Caco-2 (cell line): ENCODE measurements at regions not wholly inside any gene's neighbourhood (a gene's known extent, or its start where the extent isn't known, plus 50 kb on each side); places are given as distances from the start of the nearest gene placed in this dataset.

Source experiments
- BruUV-seq: library from RNA; stranded (reverse); fragments of 400-500 nt; replicated peaks from 2 replicates; lab custom pipeline; 2021; lab: Mats Ljungman, UMichigan
- CTCF ChIA-PET: fragments of 300-600 bp; sonication (Branson Sonifier 250); formaldehyde crosslinking; loops from one replicate; lab custom pipeline; 2022; ENCODE audit warnings: antibody characterized with exemption; lab: Charles Lee
- POLR2A ChIA-PET: fragments of 300-600 bp; sonication (Branson Sonifier 250); formaldehyde crosslinking; loops from one replicate; lab custom pipeline; 2022; ENCODE audit warnings: antibody characterized with exemption; lab: Charles Lee
- DNase-seq, 2 experiments: peaks; one replicate each; pipeline versions ENCODE4 v3.0.0 to v3.0.0-alpha.2; 2020 to 2022
- H3K27me3 ChIP-seq: replicated peaks from 2 replicates; pipeline ENCODE4 v1.6.0; 2011; ENCODE audit warnings: low read length; ENCODE audit not compliant: control insufficient read depth, insufficient read depth
- H3K36me3 ChIP-seq: 2 replicates; pipeline ENCODE4 v1.5.1; 2011; ENCODE audit warnings: low read length; ENCODE audit not compliant: control insufficient read depth, insufficient read depth
- H3K4me1 ChIP-seq: fragments of 250-450 bp; sonication (Bioruptor Pico); 2 replicates; pipeline ENCODE4 v1.5.1; 2020; ENCODE audit warnings: mild to moderate bottlenecking
- H3K4me3 ChIP-seq: 2 replicates; pipeline ENCODE4 v1.5.1; 2011; ENCODE audit warnings: low read depth, mild to moderate bottlenecking, control low read depth, low read length
- H3K9me3 ChIP-seq: fragments of 250-450 bp; sonication (Bioruptor Pico); 2 replicates; pipeline ENCODE4 v1.5.1; 2020; ENCODE audit warnings: mild to moderate bottlenecking, moderate library complexity
- H3K27ac Mint-ChIP-seq: one replicate; pipeline ENCODE4 v1.8.0; 2022; ENCODE audit warnings: mixed read lengths; ENCODE audit not compliant: unreplicated experiment
- H3K27me3 Mint-ChIP-seq: one replicate; pipeline ENCODE4 v1.8.0; 2022; ENCODE audit warnings: mixed read lengths; ENCODE audit not compliant: insufficient read depth, unreplicated experiment
- H3K36me3 Mint-ChIP-seq: one replicate; pipeline ENCODE4 v1.8.0; 2022; ENCODE audit warnings: mild to moderate bottlenecking, mixed read lengths; ENCODE audit not compliant: insufficient read depth, unreplicated experiment
- H3K4me1 Mint-ChIP-seq: one replicate; pipeline ENCODE4 v1.8.0; 2022; ENCODE audit warnings: low read depth, mixed read lengths; ENCODE audit not compliant: unreplicated experiment
- H3K4me3 Mint-ChIP-seq: one replicate; pipeline ENCODE4 v1.8.0; 2022; ENCODE audit warnings: mild to moderate bottlenecking, moderate library complexity, mixed read lengths; ENCODE audit not compliant: unreplicated experiment
- H3K9me3 Mint-ChIP-seq: one replicate; pipeline ENCODE4 v1.8.0; 2022; ENCODE audit warnings: mixed read lengths; ENCODE audit not compliant: unreplicated experiment
- intact Hi-C: fragments of 100-400 bp; cut with micrococcal nuclease; formaldehyde crosslinking; loops from one replicate; pipeline ENCODE4 v1.10.0; 2022; ENCODE audit not compliant: unreplicated experiment
- TF ChIP-seq, protein P1 (sequence below), 2 experiments: fragments of 200-600 bp in 1 of 2; IDR thresholded peaks; 1 replicate in 1 of 2; 2 replicates in 1 of 2; pipeline versions ENCODE4 v1.5.1 to v1.8.0; 2011 to 2022; ENCODE audit warnings: antibody characterized with exemption in 1 of 2, control low read depth in 1 of 2, inconsistent platforms in 1 of 2, low read depth in 1 of 2, low read length in 1 of 2, mild to moderate bottlenecking in 1 of 2, moderate library complexity in 1 of 2; ENCODE audit not compliant: insufficient read depth in 1 of 2, severe bottlenecking in 1 of 2, unreplicated experiment in 1 of 2

- no TSS peak for BruUV-seq
- H3K4me1 Mint-ChIP-seq, result no peaks in the 10 kb centered on the region
- POLR2A ChIA-PET, result no interaction called here
- CTCF ChIA-PET, result interaction anchor here (0.6 kb wide), 1 partner anchor 596 kb away, joined by 3 read pairs; no protein-coding TSS in a partner anchor
- peaks cover 21% of the 10 kb centered on the region for H3K27me3 Mint-ChIP-seq
- H3K36me3 Mint-ChIP-seq, result no peaks in the 10 kb centered on the region
- intact Hi-C loops, result no loop called here
- H3K4me3 Mint-ChIP-seq, result no peak overlapping the region
- Histone ChIP-seq H3K4me1 (no peaks in the 10 kb centered on the region), H3K36me3 (no peaks in the 10 kb centered on the region), H3K4me3 (no peak overlapping the region), H3K9me3 (no peaks in the 10 kb centered on the region), H3K27me3 (no peaks in the 10 kb centered on the region)
- TF ChIP-seq, protein P1, sequence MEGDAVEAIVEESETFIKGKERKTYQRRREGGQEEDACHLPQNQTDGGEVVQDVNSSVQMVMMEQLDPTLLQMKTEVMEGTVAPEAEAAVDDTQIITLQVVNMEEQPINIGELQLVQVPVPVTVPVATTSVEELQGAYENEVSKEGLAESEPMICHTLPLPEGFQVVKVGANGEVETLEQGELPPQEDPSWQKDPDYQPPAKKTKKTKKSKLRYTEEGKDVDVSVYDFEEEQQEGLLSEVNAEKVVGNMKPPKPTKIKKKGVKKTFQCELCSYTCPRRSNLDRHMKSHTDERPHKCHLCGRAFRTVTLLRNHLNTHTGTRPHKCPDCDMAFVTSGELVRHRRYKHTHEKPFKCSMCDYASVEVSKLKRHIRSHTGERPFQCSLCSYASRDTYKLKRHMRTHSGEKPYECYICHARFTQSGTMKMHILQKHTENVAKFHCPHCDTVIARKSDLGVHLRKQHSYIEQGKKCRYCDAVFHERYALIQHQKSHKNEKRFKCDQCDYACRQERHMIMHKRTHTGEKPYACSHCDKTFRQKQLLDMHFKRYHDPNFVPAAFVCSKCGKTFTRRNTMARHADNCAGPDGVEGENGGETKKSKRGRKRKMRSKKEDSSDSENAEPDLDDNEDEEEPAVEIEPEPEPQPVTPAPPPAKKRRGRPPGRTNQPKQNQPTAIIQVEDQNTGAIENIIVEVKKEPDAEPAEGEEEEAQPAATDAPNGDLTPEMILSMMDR (IDR thresholded peaks at IDR 0.05; ENCODE audit: insufficient read depth in 1 of 2, low read depth in 1 of 2, low read length in 1 of 2, severe bottlenecking in 1 of 2, unreplicated experiment in 1 of 2), result no peak
- DNase-seq, result no peak
- no peaks in the 10 kb centered on the region for H3K9me3 Mint-ChIP-seq
- H3K27ac Mint-ChIP-seq, result no peak overlapping the region
Measured at GRCh38 chr10:128694168-128694850, 568.1 kb upstream of the MKI67 start.

- Histone ChIP-seq H3K27me3 (no peaks in the 10 kb centered on the region), H3K4me1 (no peaks in the 10 kb centered on the region), H3K4me3 (no peak overlapping the region), H3K36me3 (no peaks in the 10 kb centered on the region), H3K9me3 (no peaks in the 10 kb centered on the region)
- intact Hi-C loops, result no loop called here
- Mint-ChIP-seq H3K27me3 (peaks cover 21% of the 10 kb centered on the region), H3K27ac (no peak overlapping the region), H3K9me3 (no peaks in the 10 kb centered on the region), H3K4me1 (no peaks in the 10 kb centered on the region), H3K4me3 (no peak overlapping the region), H3K36me3 (no peaks in the 10 kb centered on the region)
- ChIA-PET POLR2A (no interaction called here), CTCF (interaction anchor here (0.6 kb wide), 1 partner anchor 597 kb away, joined by 3 read pairs; no protein-coding TSS in a partner anchor)
- TF ChIP-seq, protein P1 (IDR thresholded peaks at IDR 0.05; ENCODE audit: insufficient read depth in 1 of 2, low read depth in 1 of 2, low read length in 1 of 2, severe bottlenecking in 1 of 2, unreplicated experiment in 1 of 2), result no peak
- no TSS peak for BruUV-seq
- DNase-seq, result no peak
Measured at GRCh38 chr10:128694851-128695725, 568.9 kb upstream of the MKI67 start.

GRCh38 chr10:128695931-128696330, 569.7 kb upstream of the MKI67 start:
- POLR2A ChIA-PET, result no interaction called here
- Mint-ChIP-seq H3K36me3 (no peaks in the 10 kb centered on the region), H3K27me3 (peaks cover 23% of the 10 kb centered on the region), H3K4me3 (no peak overlapping the region), H3K4me1 (no peaks in the 10 kb centered on the region), H3K27ac (no peak overlapping the region), H3K9me3 (no peaks in the 10 kb centered on the region)
- Histone ChIP-seq H3K36me3 (no peaks in the 10 kb centered on the region), H3K4me1 (no peaks in the 10 kb centered on the region), H3K9me3 (no peaks in the 10 kb centered on the region), H3K4me3 (no peak overlapping the region), H3K27me3 (no peaks in the 10 kb centered on the region)
- CTCF ChIA-PET, result interaction anchor here (0.7 kb wide), 1 partner anchor 695 kb away, joined by 5 read pairs; no protein-coding TSS in a partner anchor
- DNase-seq, result no peak
- no TSS peak for BruUV-seq
- intact Hi-C loops, result no loop called here
- TF ChIP-seq, protein P1 (IDR thresholded peaks at IDR 0.05; ENCODE audit: insufficient read depth in 1 of 2, low read depth in 1 of 2, low read length in 1 of 2, severe bottlenecking in 1 of 2, unreplicated experiment in 1 of 2), result no peak
